Activated CD4-positive, alpha-beta T cell treated with anti-CD3 and anti-CD28 coated beads, Interleukin-2, amount 10 ng/mL, durations not matched to agents 7 days and 5 days (primary cell): ENCODE measurements at regions not wholly inside any gene's neighbourhood (a gene's known extent, or its start where the extent isn't known, plus 50 kb on each side); places are given as distances from the start of the nearest gene placed in this dataset.
A peak's percentile ranks its signal among the peaks of the same experiment; 100 is the strongest.
"Not testable (repeated sequence)": the region's sequence is repeated elsewhere in the genome, so short reads cannot be mapped to it uniquely, and the experiment has no call there.

Experiments
- CTCF ChIA-PET: fragments of 350-600 bp; sonication (Branson Sonifier 250); formaldehyde crosslinking; loops from one replicate; lab custom pipeline; 2021; ENCODE audit warnings: antibody characterized with exemption; lab: Charles Lee
- POLR2A ChIA-PET: fragments of 350-600 bp; sonication (Branson Sonifier 250); formaldehyde crosslinking; loops from one replicate; lab custom pipeline; 2021; ENCODE audit warnings: antibody characterized with exemption; lab: Charles Lee
- DNase-seq: peaks from one replicate; pipeline ENCODE4 v3.0.0-alpha.2; 2020
- H3K27ac Mint-ChIP-seq: one replicate; pipeline ENCODE4 v1.8.0; 2021; ENCODE audit warnings: mild to moderate bottlenecking, moderate library complexity, mixed read lengths
- H3K27me3 Mint-ChIP-seq: one replicate; pipeline ENCODE4 v1.8.0; 2021; ENCODE audit warnings: mixed read lengths
- H3K36me3 Mint-ChIP-seq: one replicate; pipeline ENCODE4 v1.8.0; 2021; ENCODE audit warnings: low read depth, mixed read lengths
- H3K4me1 Mint-ChIP-seq: one replicate; pipeline ENCODE4 v1.8.0; 2021; ENCODE audit warnings: mixed read lengths
- H3K4me3 Mint-ChIP-seq: one replicate; pipeline ENCODE4 v1.8.0; 2021; ENCODE audit warnings: mild to moderate bottlenecking, moderate library complexity, mixed read lengths
- H3K9me3 Mint-ChIP-seq: one replicate; pipeline ENCODE4 v1.8.0; 2021; ENCODE audit warnings: mixed read lengths

DNA sequence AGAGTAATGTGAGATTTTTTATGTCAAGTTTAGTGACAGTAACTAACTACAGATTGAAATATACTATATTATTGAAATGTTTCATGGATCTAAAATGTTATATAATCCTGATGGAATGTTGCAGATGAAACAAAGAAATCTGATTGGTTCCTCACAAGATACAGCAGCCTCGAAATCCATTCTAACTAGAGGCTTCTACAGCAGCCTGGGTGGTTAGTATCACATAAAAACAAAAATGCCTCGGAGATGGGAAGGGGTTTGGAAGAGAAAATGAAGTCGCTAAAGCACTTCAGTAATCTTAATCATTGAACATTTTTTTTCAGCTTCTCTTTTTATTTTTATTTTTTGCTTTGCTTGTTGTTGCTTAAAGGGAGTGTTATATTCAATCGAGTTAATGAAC, 75.2 kb downstream of the TANC2 start:
- CTCF ChIA-PET = no interaction called here

DNA sequence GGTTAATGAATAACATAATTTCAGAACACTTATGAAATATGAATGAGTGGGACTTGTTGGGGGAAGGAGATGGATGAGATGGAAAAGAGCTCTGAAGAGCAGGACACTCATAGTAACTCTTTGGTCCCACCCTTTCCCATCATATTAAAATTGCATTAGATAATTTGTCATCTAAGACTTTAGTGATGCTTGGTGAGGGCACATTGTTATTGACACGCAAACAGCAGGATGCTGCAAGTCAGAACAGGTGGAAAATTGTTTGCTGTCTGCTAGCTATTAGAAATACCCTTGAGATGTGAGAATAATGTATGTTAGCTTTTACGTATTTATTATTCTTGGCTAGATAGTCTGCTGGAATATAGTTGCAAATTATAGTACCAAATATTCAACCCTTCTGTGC, 75.7 kb downstream of the TANC2 start:
- H3K27me3 Mint-ChIP-seq = no peaks in the 10 kb centered on the region
- H3K36me3 Mint-ChIP-seq = no peaks in the 10 kb centered on the region
- no peak for DNase-seq
- ChIA-PET POLR2A (no interaction called here), CTCF (no interaction called here)
- no peak overlapping the region for H3K27ac Mint-ChIP-seq
- peaks cover 10% of the 10 kb centered on the region for H3K4me1 Mint-ChIP-seq
- no peaks in the 10 kb centered on the region for H3K9me3 Mint-ChIP-seq
- no peak overlapping the region for H3K4me3 Mint-ChIP-seq

More for the DNA sequence above, 75.2 kb downstream of the TANC2 start:
- Mint-ChIP-seq H3K27ac (peak overlapping the region; percentile 20), H3K4me1 (peaks cover 10% of the 10 kb centered on the region), H3K4me3 (no peak overlapping the region), H3K36me3 (no peaks in the 10 kb centered on the region), H3K9me3 (no peaks in the 10 kb centered on the region), H3K27me3 (no peaks in the 10 kb centered on the region)
- POLR2A ChIA-PET = no interaction called here
- DNase-seq = no peak

DNA sequence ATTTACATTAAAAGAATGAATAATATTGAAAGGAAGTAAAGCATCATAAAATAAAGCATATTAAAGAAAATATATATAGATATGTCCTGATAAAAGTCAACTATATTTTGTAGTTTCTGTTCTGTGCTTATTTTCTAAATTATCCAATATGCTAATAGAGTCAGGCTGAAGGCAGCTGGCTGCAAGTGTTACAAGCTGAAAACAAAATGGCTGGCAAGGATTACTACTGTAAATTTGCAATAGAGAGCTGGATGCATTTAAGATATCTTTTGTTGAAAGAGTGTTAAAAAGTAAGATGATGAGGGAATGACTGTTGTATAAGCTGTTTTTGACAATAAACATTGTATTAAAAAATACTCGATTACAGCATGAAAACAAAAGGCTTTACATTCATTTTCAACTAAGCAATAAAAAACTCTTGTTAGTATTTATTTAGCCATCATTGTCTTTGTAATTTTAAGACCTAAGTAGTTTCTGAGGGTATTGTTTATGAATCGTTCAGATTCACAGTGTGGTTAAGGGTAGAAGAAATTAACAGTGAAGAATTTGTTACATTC, 76.3 kb downstream of the TANC2 start:
- Mint-ChIP-seq H3K27ac (no peak overlapping the region), H3K4me1 (peaks cover 10% of the 10 kb centered on the region), H3K9me3 (no peaks in the 10 kb centered on the region), H3K36me3 (no peaks in the 10 kb centered on the region), H3K27me3 (no peaks in the 10 kb centered on the region), H3K4me3 (no peak overlapping the region)
- POLR2A ChIA-PET = no interaction called here
- no peak for DNase-seq
- CTCF ChIA-PET = no interaction called here

DNA sequence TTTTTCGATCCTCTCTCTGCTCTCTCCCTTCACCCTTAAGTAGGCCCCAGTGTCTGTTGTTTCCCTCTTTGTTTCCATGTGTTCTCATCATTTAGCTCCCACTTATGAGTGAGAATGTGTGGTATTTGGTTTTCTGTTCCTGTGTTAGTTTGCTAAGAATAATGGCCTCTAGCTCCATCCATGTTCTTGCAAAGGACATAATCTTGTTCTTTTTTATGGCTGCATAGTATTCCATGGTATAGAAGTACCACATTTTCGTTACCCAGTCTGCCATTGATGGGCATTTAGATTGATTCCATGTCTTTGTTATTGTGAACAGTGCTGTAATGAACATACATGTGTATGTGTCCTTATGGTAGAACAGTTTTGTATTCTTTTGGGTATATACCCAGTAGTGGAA, 91.5 kb downstream of the TANC2 start:
- H3K4me3 Mint-ChIP-seq, H3K36me3 Mint-ChIP-seq, H3K27ac Mint-ChIP-seq, DNase-seq, H3K27me3 Mint-ChIP-seq, H3K9me3 Mint-ChIP-seq, H3K4me1 Mint-ChIP-seq, POLR2A ChIA-PET: not testable (repeated sequence)
- CTCF ChIA-PET = interaction anchor here (0.6 kb wide), 1 partner anchor 21 kb away, joined by 9 read pairs; no protein-coding TSS in a partner anchor

DNA sequence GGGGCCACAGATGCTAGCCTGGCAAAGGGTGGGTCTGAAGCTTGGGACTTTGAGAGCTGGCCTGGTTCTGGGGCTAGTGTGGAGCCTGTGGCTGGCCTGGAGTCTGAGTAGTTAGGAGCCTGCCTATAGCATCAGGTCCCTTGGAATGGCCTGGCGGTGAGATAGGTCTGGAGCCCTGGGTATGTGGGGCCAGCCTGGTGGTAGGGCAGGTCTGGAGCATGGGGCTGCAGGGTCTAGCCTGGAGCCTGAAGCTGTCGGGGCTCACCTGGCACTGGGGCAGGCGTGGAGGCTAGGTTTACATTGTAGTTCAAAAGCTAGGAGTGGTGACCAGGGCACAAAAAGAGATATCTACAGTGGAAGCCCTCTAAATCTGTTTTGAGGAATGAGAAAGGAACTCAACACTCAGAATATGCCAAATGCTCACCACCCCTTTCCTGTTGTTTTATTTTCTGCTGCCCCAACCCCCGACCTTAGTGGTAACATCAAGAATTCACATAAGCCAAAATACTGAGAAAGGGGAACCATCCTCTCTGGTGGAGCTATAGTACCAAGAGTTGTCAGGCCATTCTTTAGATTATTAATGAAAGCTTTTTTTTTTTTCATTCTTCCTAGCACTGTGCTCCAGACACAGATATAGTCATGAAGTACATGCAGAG, 100.3 kb downstream of the TANC2 start:
- Mint-ChIP-seq H3K4me3 (no peak overlapping the region), H3K4me1 (peaks cover 14% of the 10 kb centered on the region), H3K27ac (peak overlapping the region; percentile 59), H3K27me3 (no peaks in the 10 kb centered on the region), H3K36me3 (no peaks in the 10 kb centered on the region), H3K9me3 (no peaks in the 10 kb centered on the region)
- POLR2A ChIA-PET = interaction anchor here (0.6 kb wide), 1 partner anchor 79 kb away, joined by 4 read pairs; no protein-coding TSS in a partner anchor
- CTCF ChIA-PET = interaction anchor here (0.6 kb wide), 1 partner anchor 196 kb away, joined by 4 read pairs; no protein-coding TSS in a partner anchor
- no peak for DNase-seq

DNA sequence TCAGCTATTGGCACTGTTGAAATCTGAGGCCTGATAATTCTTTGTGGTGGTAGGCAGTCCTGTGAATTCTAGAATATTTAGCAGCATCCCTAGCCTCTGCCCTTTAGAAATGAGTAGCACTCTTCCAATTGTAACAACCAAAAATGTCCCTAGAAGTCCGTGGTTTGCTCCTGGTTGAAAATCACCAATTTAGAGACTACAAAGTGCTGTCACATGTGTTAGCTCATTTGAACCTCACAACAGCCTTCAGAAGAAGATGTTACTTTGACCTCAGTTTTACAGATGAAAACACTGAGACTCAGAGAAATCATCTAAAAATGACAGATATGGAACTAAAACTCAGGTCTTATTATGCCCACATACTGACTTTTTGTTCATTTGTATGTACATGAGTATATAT, 103.2 kb downstream of the TANC2 start:
- H3K4me1 Mint-ChIP-seq = peaks cover 14% of the 10 kb centered on the region
- no peak overlapping the region for H3K27ac Mint-ChIP-seq
- no peaks in the 10 kb centered on the region for H3K27me3 Mint-ChIP-seq
- no peak for DNase-seq
- CTCF ChIA-PET = no interaction called here
- no peaks in the 10 kb centered on the region for H3K9me3 Mint-ChIP-seq
- POLR2A ChIA-PET = no interaction called here
- H3K4me3 Mint-ChIP-seq = no peak overlapping the region
- no peaks in the 10 kb centered on the region for H3K36me3 Mint-ChIP-seq

DNA sequence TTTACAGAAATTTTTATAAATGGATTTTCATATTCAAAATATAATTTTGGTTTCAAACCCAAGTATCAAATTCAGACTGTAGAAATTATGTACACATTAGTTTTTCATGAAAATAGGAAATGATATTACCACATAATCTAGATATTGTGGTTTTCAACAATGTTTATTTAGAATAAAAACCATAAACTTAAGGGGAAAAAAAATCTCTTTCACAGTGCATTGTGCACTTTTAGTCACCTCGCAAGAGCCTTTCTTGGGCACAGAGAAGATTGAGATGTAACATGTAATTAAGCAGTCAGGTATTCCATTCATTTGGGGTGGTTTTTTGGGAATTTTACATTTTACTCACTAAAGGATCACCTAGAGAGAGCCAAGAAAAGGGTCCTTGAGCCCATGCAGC, 104.0 kb downstream of the TANC2 start:
- DNase-seq = no peak
- Mint-ChIP-seq H3K4me1 (peaks cover 14% of the 10 kb centered on the region), H3K36me3 (no peaks in the 10 kb centered on the region), H3K9me3 (no peaks in the 10 kb centered on the region), H3K4me3 (no peak overlapping the region), H3K27me3 (no peaks in the 10 kb centered on the region), H3K27ac (no peak overlapping the region)
- POLR2A ChIA-PET = no interaction called here
- CTCF ChIA-PET = no interaction called here

DNA sequence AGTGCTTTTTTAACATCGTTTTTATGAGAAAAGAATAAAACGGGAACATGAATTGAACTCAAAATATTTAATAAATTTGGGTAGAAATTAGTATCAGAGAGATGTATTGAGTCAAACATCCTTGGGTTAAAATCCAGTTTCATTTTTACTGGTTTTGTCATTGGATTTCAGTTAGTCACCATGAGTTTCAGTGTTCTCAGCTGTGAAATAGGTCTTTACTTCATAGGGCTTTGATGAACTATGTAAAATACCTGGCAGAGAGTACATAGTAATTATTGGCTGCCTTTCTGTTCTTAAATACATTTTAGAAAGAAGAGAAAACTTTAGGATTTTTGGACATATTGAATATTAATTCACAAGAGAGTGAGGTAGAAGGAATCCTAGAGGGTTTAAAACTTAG, 105.8 kb downstream of the TANC2 start:
- Mint-ChIP-seq H3K27me3 (peaks cover 2% of the 10 kb centered on the region), H3K9me3 (no peaks in the 10 kb centered on the region), H3K27ac (no peak overlapping the region), H3K4me1 (peaks cover 7% of the 10 kb centered on the region), H3K36me3 (no peaks in the 10 kb centered on the region), H3K4me3 (no peak overlapping the region)
- ChIA-PET CTCF (no interaction called here), POLR2A (no interaction called here)
- no peak for DNase-seq

DNA sequence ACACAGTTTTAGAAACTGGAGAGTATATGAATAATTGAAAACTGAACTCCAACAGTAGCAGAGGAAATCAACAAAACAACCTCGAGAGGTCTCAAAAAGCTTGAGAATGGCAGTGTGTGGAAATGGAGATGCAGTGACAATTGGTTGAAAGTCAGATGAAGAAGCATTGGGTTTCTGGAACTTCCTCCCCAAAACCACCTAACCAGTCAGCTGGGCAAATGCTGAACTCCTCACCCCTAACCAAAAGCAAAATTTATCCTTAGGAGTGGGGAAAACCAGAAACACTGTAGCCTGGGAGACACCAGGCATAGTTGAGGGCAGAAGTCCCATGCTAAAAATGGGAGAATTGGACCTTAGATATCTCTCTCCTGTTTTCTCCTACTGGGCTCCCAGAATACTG, 109.9 kb downstream of the TANC2 start:
- Mint-ChIP-seq H3K27me3 (peaks cover 2% of the 10 kb centered on the region), H3K4me3 (no peak overlapping the region), H3K36me3 (no peaks in the 10 kb centered on the region), H3K4me1 (peaks cover 4% of the 10 kb centered on the region), H3K27ac (no peak overlapping the region), H3K9me3 (no peaks in the 10 kb centered on the region)
- no peak for DNase-seq
- CTCF ChIA-PET = no interaction called here
- POLR2A ChIA-PET = no interaction called here

DNA sequence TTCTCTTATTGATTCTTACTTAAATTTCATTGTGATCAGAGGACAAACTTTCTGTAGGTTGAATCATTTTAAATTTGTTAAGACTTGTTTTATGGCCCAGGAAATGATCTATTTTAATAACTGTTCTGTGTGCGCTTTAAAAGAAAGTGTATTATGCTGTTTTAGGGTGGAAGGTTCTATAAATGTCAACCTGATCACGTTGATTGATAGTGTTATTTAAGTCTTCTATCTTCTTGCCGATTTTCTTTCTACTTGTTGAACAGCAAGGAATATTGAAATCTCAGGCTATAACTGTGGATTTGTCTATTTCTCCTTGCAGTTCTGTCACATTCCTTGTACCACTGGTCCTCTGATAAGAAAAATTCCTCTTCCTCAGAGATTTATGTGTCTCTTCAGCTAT, 112.7 kb downstream of the TANC2 start:
- no peaks in the 10 kb centered on the region for H3K9me3 Mint-ChIP-seq

DNA sequence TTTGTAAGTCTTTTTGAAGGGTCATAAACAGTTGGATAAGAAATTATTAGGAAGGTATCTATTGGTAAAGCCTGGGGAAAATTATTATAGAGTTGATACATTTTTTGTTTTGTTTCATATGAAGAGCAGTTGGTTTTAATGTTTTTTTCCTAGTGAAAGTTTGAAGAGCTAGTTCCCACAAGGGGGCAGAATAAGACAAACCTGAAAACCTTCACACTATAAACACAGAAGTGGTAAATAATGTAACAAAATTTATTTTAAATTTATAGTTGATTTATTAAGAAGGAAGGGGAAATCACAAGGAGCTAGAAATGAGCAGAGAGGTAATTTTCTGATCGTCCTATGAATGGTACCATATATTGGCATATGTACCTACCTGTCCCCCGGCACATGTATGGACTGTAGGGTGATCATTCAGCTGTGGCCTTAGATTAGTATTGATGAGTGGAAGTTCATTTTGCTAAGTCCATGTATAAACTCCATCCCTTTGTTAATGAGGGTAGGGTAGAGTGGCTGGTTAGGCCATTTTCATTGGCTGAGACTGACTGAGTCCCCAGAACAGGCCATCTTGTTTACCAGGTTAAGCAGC, 116.3 kb downstream of the TANC2 start:
- Mint-ChIP-seq H3K27me3 (no peaks in the 10 kb centered on the region), H3K36me3 (peaks cover 3% of the 10 kb centered on the region), H3K4me1 (no peaks in the 10 kb centered on the region), H3K27ac (no peak overlapping the region), H3K4me3 (no peak overlapping the region), H3K9me3 (peaks cover 3% of the 10 kb centered on the region)
- ChIA-PET POLR2A (no interaction called here), CTCF (interaction anchor here (1.8 kb wide), 1 partner anchor 324 kb away, joined by 7 read pairs; no protein-coding TSS in a partner anchor)
- DNase-seq = no peak

More for the DNA sequence above, 112.7 kb downstream of the TANC2 start:
- POLR2A ChIA-PET = no interaction called here
- no peak overlapping the region for H3K27ac Mint-ChIP-seq
- H3K4me3 Mint-ChIP-seq = no peak overlapping the region
- peaks cover 2% of the 10 kb centered on the region for H3K27me3 Mint-ChIP-seq
- no peak for DNase-seq
- H3K36me3 Mint-ChIP-seq = no peaks in the 10 kb centered on the region
- CTCF ChIA-PET = no interaction called here
- H3K4me1 Mint-ChIP-seq = peaks cover 4% of the 10 kb centered on the region

DNA sequence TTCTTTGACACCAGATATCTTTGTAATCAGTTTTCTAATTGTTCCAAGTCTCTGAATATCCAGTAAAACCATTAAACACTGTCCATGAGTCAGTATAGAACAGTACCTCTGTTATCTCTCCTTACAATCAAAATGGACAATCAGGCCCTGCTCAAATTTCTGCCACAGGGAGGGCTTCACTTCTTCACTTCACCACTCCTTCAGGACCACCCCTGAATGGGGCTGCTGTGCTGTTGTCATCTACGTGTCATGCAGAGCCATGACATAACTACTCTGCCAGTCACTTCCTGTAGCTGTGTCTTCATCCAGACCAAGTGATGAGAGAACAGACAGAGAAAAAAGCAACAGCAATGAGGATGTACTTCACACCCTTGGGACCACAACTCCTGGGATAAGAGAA, 116.9 kb downstream of the TANC2 start:
- no peak overlapping the region for H3K27ac Mint-ChIP-seq
- ChIA-PET CTCF (interaction anchor here (1.8 kb wide), 1 partner anchor 324 kb away, joined by 7 read pairs; no protein-coding TSS in a partner anchor), POLR2A (no interaction called here)
- no peak for DNase-seq
- H3K36me3 Mint-ChIP-seq = peaks cover 3% of the 10 kb centered on the region
- H3K4me3 Mint-ChIP-seq = no peak overlapping the region
- H3K9me3 Mint-ChIP-seq = peaks cover 3% of the 10 kb centered on the region
- H3K27me3 Mint-ChIP-seq = no peaks in the 10 kb centered on the region
- H3K4me1 Mint-ChIP-seq = no peaks in the 10 kb centered on the region

DNA sequence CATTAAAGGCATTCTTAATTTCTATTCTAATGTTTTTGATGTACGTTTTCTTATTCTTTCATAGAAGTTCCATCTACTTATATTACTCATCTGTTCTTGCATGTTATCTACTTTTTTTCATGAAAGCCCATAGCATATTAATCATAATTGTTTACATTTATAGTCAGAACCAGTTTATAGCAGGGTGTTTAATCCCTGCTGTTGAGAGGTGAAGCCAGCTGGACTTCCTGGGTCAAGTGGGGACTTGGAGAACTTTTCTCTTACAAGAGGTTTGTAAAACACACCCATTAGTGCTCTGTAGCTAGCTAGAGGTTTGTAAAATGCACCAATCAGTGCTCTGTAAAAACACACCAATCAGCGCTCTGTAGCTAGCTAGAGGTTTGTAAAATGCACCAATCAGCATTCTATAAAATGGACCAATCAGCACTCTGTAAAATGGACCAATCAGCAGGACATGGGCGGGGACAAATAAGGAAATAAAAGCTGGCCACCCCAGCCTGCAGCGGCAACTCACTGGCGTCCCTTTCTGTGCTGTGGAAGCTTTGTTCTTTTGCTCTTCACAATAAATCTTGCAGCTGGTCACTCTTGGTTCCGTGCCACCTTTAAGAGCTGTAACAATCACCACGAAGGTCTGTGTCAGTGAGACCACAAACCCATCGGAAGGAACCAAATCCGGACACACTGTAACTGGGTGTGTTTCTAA, 120.6 kb downstream of the TANC2 start:
- no peak overlapping the region for H3K4me3 Mint-ChIP-seq
- H3K27ac Mint-ChIP-seq = no peak overlapping the region
- peaks cover 3% of the 10 kb centered on the region for H3K36me3 Mint-ChIP-seq
- CTCF ChIA-PET = no interaction called here
- H3K9me3 Mint-ChIP-seq = peaks cover 3% of the 10 kb centered on the region
- H3K4me1 Mint-ChIP-seq = no peaks in the 10 kb centered on the region
- H3K27me3 Mint-ChIP-seq = no peaks in the 10 kb centered on the region
- POLR2A ChIA-PET = no interaction called here
- no peak for DNase-seq
